NCI-H226 (cell line): ENCODE measurements at regions not wholly inside any gene's neighbourhood (a gene's known extent, or its start where the extent isn't known, plus 50 kb on each side); places are given as distances from the start of the nearest gene placed in this dataset.

Experiments used
- DNase-seq: peaks from one replicate; pipeline ENCODE4 v3.0.0-alpha.2; 2015

- no peak for DNase-seq
Observed at GRCh38 chr13:24052547-24053518, 107.7 kb upstream of the SPATA13 start.

GRCh38 chr13:24053519-24054251 is 106.8 kb upstream of the SPATA13 start:
- DNase-seq: peak; percentile 18

DNA sequence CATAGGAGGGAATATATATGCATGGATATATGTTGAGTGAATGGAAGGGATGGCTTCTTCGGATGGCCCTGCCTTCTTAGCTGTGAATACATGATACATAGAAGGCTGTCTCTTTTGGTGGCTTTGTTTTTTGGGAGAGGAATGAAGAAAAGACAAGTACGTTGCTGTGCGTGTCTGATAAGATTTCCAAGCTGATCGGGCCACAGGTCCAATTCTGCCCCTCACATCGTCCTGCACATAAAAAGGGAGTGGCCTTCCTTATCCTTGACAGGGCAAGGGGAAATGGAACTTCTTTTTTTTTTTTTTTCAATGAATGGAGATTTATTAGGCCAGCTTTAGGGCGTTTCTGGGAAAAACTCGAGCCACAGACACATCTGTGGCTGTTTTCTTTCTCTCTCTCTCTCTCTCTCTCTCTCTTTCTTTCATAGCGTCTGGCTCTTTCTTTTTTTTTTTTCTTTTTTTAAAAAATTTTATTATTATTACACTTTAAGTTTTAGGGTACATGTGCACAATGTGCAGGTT is 103.8 kb upstream of the SPATA13 start:
- DNase-seq: no peak

- DNase-seq: no peak
Observed at GRCh38 chr13:24060993-24061392, 99.5 kb upstream of the SPATA13 start.

DNA sequence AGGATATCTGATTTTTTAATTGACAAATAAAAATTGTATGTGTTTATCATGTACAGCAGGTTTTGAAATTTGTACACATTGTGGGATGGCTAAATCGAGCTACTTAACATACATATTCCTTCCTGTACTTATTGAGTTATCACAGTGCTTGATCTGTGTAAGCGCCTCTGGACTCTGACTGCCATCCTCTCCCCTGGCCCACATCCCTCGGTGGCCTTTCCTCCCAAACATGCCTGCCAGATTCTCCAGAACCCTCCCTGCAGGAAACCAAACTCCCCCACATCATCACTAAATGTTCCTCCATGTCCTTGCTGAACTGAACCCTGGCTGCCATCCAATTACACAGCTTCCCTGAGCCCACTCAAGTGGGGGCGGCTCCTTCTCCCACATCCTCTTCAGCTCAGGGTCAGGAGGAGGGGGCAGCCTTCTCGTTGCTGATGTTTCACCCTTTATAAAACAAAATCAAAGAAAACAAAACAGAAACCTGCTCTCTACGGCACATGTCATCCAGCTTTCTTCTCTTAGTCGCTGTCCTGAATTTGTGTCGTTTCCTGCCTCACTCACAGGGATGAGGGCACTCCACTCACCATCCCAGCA is 97.1 kb upstream of the SPATA13 start:
- DNase-seq: no peak

GRCh38 chr13:24064371-24064770 is 96.1 kb upstream of the SPATA13 start:
- DNase-seq: no peak

GRCh38 chr13:24065176-24065575 is 95.3 kb upstream of the SPATA13 start:
- DNase-seq: no peak

GRCh38 chr13:24066405-24067295 is 93.9 kb upstream of the SPATA13 start:
- no peak for DNase-seq

DNA sequence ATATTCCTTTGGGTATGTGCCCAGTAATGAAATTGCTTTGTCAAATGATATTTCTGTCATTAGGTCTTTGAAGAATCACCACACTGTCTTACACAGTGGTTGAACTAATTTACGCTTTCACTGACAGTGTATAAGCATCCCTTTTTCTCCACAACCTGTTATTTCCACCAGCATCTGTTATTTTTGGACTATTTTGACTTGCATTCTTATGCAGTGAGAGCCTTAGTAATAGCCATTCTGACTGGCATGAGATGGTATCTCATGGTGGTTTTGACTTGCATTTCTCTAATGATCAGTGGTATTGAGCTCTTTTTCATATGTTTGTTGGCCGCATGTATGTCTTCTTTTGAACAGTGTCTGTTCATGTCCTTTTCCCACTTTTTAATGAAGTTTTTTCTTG is 92.0 kb upstream of the SPATA13 start:
- DNase-seq: no peak

- no peak for DNase-seq
Observed at GRCh38 chr13:24071016-24071415, 89.5 kb upstream of the SPATA13 start.

GRCh38 chr13:24071423-24072075 is 89.0 kb upstream of the SPATA13 start:
- no peak for DNase-seq

- DNase-seq: no peak
Observed at GRCh38 chr13:24073657-24074056, 86.9 kb upstream of the SPATA13 start.

DNA sequence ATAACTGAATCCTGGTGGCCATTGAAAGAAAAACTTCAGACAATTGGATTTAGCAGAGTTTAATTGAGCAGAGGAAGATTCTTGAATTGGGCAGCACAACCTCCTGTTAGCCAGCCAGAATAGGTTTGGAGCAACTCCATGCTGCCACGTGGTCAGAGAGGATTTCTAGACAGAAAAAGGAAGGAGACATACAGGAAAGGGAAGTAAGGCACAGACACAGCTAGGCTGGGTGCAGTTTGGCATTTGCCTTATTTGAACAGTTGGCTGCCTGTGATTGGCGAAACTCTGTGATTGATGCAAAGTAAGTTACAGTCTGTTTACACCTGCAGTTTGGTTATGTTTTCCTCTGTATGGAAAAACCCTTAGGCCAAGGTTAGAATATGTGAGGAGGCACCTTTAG is 85.8 kb upstream of the SPATA13 start:
- DNase-seq: no peak

DNA sequence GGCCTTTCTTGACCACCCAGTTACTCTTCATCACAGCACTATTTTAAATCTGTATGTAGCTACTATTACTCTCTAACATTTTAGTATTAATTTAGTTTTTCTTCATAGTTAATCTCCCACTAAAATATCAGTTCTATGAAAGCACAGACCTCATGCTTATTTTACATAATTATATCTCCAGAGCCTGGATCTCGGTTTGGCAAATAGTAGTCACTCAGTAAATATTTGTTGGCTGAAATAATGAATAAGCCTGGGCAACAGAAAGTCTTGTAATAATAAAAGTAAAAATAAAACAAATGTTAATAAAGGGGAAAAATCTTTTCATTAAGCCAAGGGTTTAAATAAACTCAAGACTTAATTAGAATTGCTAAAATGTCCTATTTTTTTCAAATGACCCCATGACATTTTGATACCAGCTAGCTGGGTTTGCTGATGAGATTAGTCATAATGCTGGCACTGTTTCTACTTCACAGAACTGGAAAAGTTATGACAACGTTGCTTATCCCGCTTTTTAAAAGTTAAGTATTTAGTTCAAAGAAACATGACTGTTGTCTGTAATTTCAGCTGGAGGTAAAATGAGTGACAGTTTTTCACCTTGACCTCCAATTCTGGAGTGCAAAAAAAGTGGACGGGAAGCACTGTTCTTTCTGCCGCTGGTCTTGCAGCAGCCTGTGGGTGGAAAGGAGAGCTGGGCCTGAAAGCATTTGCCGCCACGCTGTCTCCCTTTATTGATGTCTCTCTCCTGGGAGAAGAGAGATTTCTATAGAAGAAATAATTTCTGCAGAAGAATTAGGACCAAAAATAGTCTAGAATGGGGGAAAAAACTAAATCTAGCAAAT is 85.2 kb upstream of the SPATA13 start:
- no peak for DNase-seq

DNA sequence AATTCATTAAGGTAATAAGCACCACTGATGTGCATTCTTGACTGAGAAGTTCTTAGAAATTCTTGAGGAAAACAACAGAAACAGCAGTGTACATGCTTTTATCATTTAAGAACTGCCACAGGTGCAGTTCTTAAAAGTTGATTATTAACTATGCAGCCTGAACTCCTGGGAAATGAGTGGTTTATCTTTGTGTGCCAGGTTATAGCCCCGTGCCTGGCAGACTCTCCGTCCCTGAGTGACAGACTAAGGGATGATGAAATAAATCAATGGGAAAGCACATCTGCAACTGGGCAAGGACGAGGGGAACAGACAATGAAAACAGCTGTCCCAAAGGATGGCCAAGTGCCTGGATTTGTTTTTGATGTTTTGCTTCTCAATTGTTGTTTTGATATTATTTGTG is 84.4 kb upstream of the SPATA13 start:
- DNase-seq: no peak

GRCh38 chr13:24076636-24077035 is 83.9 kb upstream of the SPATA13 start:
- no peak for DNase-seq

- no peak for DNase-seq
Observed at GRCh38 chr13:24080134-24080533, 80.4 kb upstream of the SPATA13 start.

GRCh38 chr13:24081387-24081786 is 79.1 kb upstream of the SPATA13 start:
- no peak for DNase-seq

DNA sequence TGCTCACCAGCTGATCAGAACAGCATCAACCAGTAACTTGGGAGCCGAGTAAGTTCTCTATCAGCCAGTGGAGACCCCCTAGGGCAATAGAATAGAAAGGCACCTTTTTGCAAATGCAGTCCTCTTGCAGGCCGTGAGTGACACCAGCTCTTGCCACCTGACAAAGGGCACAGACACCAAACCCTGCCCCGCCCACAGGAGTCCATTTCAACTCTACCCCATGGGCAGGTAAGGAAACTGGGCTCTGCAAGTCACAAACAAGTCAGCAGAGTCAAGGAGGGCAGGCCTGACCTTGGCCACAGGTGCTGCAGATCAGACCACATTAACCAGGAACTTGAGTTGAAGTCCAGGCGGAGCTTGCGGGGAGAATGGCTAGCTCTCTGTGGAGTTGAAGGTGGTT is 77.4 kb upstream of the SPATA13 start:
- DNase-seq: no peak

GRCh38 chr13:24083722-24084421 is 76.6 kb upstream of the SPATA13 start:
- DNase-seq: no peak
